ENCODE measurements at regions not wholly inside any gene's neighbourhood (a gene's known extent, or its start where the extent isn't known, plus 50 kb on each side); places are given as distances from the start of the nearest gene placed in this dataset.

DNA sequence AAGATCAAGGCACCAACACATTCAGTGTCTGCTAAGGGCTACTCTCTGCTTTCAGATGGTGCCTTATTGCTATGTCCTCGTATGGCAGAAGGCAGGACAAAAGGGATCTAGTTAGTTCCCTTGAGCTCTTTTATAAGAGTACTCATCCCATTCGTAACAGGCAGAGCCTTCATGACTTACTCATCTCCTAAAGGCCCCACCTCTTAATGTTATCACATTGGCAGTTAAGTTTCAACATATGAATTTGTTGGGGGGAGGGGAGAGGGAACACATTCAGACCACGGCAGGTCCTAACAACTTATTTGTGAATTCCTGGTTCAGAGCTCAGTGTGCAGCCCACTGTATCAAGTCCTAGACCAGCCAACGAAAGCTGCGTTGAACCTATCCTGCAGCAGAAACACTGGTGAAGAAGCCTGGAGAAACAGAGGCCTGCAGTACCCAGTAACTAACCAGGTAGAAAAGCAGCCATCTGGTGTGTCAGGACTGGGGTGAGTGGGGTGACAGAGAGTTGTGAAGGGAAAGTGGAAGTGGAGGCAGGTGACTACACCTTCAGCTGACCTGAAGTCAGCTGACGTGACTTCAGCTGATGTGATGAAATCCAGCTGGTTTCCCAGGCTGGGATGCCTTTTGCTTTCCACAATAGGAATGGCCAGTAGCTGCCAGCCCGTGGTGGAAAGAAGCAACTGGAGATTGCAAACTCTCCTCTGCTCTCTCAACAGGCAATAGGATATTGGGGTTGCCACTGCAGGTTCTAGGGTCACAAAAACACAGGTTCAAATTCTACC is 101.6 kb upstream of the PLXNC1 start:
- Histone ChIP-seq H3K27me3 (ENCODE audit: control insufficient read depth, insufficient read depth, low read length) (no peaks in the 10 kb centered on the region; the same call in 1 of the 2 replicates), H3K9me3 (ENCODE audit: control insufficient read depth, insufficient read depth, low read length) (no peaks in the 10 kb centered on the region), H3K36me3 (ENCODE audit: control insufficient read depth, insufficient read depth, low read length) (no peaks in the 10 kb centered on the region), H3K27ac (ENCODE audit: low read depth, low read length) (no peak overlapping the region), H3K4me3 (ENCODE audit: low read depth, low read length) (no peak overlapping the region), H3K9ac (ENCODE audit: low read depth, low read length) (no peak overlapping the region), H3K4me1 (ENCODE audit: control insufficient read depth, insufficient read depth, low read length) (peaks cover 5% of the 10 kb centered on the region; the same call in 1 of the 2 replicates)

DNA sequence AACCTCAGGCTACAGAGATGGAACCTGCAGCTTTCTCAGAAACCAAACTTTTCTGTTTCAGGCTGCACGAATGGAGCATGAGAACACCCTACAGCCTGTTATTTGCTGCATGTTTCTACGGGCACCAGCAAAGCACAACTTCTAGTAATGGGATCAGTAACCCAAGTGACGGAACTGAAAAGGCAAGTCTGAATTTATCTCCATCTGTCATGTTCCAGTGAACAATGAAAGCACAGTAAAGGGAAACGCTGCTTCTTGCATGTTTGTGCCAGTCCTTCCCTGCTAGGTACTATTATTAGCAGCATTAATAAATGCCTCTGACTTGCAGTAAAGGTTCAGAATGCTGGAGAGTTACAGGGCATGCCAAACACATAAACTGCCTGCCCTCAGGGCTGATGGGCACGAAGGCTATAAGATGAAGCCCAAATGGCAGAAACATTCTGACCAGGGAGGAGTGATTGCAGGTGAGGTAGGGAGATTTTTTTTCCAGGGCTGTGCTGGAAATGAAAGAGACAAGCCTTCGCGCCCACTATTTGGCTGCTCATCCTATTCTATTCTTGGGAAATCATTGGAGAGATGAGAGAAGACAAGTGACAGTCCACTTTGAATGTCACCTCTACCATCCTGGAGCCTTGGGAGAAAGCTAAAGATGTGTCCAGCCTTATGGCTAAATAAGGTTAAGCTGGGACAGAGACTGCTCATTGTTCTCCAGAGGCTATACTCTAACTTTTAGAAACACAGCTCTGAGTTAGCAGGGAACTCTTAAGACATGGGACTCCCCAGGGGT is 100.4 kb upstream of the PLXNC1 start:
- Histone ChIP-seq H3K27ac (ENCODE audit: low read depth, low read length) (no peak overlapping the region), H3K9ac (ENCODE audit: low read depth, low read length) (no peak overlapping the region), H3K36me3 (ENCODE audit: control insufficient read depth, insufficient read depth, low read length) (no peaks in the 10 kb centered on the region), H3K9me3 (ENCODE audit: control insufficient read depth, insufficient read depth, low read length) (no peaks in the 10 kb centered on the region), H3K4me3 (ENCODE audit: low read depth, low read length) (no peak overlapping the region), H3K4me1 (ENCODE audit: control insufficient read depth, insufficient read depth, low read length) (peaks cover 5% of the 10 kb centered on the region), H3K27me3 (ENCODE audit: control insufficient read depth, insufficient read depth, low read length) (no peaks in the 10 kb centered on the region; the same call in 1 of the 2 replicates)

DNA sequence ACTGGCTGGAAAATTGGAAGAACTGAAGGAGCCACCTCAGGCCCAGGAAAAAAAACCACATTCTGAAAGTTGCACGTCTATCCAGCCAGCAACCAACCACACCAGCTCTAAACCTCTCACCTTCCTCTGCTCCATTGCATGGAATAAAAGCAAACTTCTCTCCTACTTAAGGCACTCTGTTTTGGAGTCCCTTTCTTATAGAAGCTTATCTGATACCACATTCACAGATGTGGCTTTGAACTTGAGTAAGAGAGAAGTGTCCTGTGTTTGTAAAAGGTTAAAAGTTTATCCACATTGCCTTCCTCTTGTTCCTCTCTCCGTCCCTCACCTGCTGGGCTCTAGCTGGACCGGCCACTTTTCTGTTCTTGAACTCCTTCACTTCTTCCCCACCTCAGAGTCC is 99.6 kb upstream of the PLXNC1 start:
- no peak overlapping the region for H3K27ac ChIP-seq (ENCODE audit: low read depth, low read length)

DNA sequence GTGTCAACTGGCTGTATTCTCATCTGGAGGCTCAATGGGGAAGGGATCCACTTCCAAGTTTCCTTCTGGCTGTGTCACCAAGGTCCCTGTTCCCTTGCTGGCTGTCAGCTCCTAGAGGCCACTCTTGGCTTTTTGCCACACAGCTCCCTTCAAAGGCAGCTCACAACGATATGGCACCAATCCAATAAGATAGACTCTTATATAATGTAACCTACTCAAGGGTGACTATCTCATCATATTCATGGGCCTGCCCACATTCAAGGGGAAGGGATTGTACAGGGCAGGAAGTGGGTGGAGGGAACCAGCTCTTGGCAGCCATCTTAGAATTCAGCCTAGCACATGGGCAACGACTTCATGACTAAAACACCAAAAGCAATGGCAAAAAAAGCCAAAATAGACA is 98.7 kb upstream of the PLXNC1 start:
- Histone ChIP-seq H3K4me3 (ENCODE audit: low read depth, low read length) (no peak overlapping the region), H3K27ac (ENCODE audit: low read depth, low read length) (no peak overlapping the region), H3K36me3 (ENCODE audit: control insufficient read depth, insufficient read depth, low read length) (no peaks in the 10 kb centered on the region), H3K27me3 (ENCODE audit: control insufficient read depth, insufficient read depth, low read length) (no peaks in the 10 kb centered on the region; the same call in 1 of the 2 replicates), H3K4me1 (ENCODE audit: control insufficient read depth, insufficient read depth, low read length) (peaks cover 9% of the 10 kb centered on the region), H3K9ac (ENCODE audit: low read depth, low read length) (no peak overlapping the region), H3K9me3 (ENCODE audit: control insufficient read depth, insufficient read depth, low read length) (no peaks in the 10 kb centered on the region)

More for the DNA sequence above, 99.6 kb upstream of the PLXNC1 start:
- H3K4me3 ChIP-seq (ENCODE audit: low read depth, low read length), result no peak overlapping the region
- H3K27me3 ChIP-seq (ENCODE audit: control insufficient read depth, insufficient read depth, low read length), result no peaks in the 10 kb centered on the region; the same call in 1 of the 2 replicates
- no peaks in the 10 kb centered on the region for H3K9me3 ChIP-seq (ENCODE audit: control insufficient read depth, insufficient read depth, low read length)
- H3K9ac ChIP-seq (ENCODE audit: low read depth, low read length), result no peak overlapping the region
- no peaks in the 10 kb centered on the region for H3K36me3 ChIP-seq (ENCODE audit: control insufficient read depth, insufficient read depth, low read length)
- peaks cover 9% of the 10 kb centered on the region for H3K4me1 ChIP-seq (ENCODE audit: control insufficient read depth, insufficient read depth, low read length)

DNA sequence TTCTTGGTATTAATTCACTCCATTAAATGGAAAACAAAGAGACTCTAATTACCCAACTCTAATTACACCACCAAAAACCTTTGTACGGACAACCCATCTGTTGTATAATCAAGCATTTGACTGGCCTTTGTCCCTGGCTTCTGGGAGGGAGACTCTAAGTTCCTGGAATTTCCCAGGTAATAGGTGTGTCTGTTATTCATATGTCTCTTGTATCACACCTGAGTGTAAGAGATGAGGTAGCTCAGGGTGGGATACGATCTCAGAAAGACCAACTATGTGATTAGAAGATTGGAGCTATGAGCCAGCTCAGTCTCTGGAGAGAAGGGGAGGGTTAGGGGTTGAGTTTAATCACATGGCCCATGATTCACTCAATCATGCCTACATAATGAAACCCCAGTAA is 94.7 kb upstream of the PLXNC1 start:
- no peak overlapping the region for H3K27ac ChIP-seq (ENCODE audit: low read depth, low read length)
- no peaks in the 10 kb centered on the region for H3K36me3 ChIP-seq (ENCODE audit: control insufficient read depth, insufficient read depth, low read length)
- no peak overlapping the region for H3K4me3 ChIP-seq (ENCODE audit: low read depth, low read length)
- H3K9ac ChIP-seq (ENCODE audit: low read depth, low read length), result no peak overlapping the region
- H3K4me1 ChIP-seq (ENCODE audit: control insufficient read depth, insufficient read depth, low read length), result peaks cover 9% of the 10 kb centered on the region
- H3K27me3 ChIP-seq (ENCODE audit: control insufficient read depth, insufficient read depth, low read length), result no peaks in the 10 kb centered on the region
- no peaks in the 10 kb centered on the region for H3K9me3 ChIP-seq (ENCODE audit: control insufficient read depth, insufficient read depth, low read length)

DNA sequence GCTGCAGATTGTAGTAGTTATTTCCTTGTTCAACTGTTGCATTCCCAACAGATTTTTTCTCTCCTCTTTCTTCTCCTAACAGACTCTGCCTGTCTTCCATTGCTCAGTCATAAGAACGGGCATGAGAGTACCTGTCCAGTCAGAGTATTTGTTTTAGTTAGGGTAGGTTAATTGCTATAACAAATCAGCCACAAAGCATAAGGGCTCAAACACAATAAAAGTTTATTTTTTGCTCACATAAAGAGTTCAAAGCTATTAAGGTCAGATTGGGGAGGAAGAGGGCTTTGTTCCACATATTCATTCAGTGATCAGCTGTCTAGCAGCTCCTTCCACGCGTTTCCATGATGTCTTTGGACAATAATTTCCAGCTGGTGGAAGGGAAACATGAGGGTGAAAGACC is 92.8 kb upstream of the PLXNC1 start:
- H3K9ac ChIP-seq (ENCODE audit: low read depth, low read length), result no peak overlapping the region
- H3K36me3 ChIP-seq (ENCODE audit: control insufficient read depth, insufficient read depth, low read length), result no peaks in the 10 kb centered on the region
- no peak overlapping the region for H3K4me3 ChIP-seq (ENCODE audit: low read depth, low read length)
- no peaks in the 10 kb centered on the region for H3K27me3 ChIP-seq (ENCODE audit: control insufficient read depth, insufficient read depth, low read length)
- H3K27ac ChIP-seq (ENCODE audit: low read depth, low read length), result no peak overlapping the region
- H3K9me3 ChIP-seq (ENCODE audit: control insufficient read depth, insufficient read depth, low read length), result no peaks in the 10 kb centered on the region
- peaks cover 9% of the 10 kb centered on the region for H3K4me1 ChIP-seq (ENCODE audit: control insufficient read depth, insufficient read depth, low read length)

DNA sequence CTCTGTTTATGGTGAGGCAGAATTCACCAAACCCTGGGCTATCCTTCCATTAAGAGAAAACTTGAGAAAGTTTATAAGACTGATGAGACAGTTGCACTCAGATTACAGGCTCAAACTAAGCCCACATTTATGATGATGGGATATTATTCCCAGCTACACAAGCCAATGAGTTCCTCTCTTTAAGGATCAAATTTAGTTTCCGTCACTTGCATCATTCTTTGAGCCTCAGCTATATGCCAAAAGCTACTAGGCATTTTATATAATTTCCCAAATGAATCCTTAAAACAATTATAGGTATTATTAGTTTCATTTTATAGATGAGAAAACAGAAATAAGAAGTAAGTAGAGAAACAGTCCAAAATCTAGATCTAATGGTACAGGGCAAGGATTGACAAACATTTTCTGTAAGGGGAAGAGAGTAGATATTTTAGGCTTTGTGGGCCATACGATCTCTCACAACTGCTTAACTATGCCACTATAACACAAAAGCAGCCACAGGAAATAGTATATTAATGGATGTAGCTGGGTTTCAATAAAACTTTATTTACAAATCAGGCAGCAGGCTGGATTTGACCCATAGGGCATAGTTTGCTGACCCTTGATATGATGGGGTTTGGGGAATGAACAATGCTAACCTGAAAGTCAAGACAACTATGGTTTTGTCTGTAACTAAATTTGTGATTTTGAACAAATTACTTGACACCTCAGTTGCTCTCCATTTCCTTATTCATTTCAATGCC is 91.8 kb upstream of the PLXNC1 start:
- Histone ChIP-seq H3K27me3 (ENCODE audit: control insufficient read depth, insufficient read depth, low read length) (no peaks in the 10 kb centered on the region), H3K27ac (ENCODE audit: low read depth, low read length) (no peak overlapping the region), H3K9ac (ENCODE audit: low read depth, low read length) (no peak overlapping the region), H3K9me3 (ENCODE audit: control insufficient read depth, insufficient read depth, low read length) (no peaks in the 10 kb centered on the region), H3K4me1 (ENCODE audit: control insufficient read depth, insufficient read depth, low read length) (peaks cover 9% of the 10 kb centered on the region), H3K4me3 (ENCODE audit: low read depth, low read length) (no peak overlapping the region), H3K36me3 (ENCODE audit: control insufficient read depth, insufficient read depth, low read length) (no peaks in the 10 kb centered on the region)

DNA sequence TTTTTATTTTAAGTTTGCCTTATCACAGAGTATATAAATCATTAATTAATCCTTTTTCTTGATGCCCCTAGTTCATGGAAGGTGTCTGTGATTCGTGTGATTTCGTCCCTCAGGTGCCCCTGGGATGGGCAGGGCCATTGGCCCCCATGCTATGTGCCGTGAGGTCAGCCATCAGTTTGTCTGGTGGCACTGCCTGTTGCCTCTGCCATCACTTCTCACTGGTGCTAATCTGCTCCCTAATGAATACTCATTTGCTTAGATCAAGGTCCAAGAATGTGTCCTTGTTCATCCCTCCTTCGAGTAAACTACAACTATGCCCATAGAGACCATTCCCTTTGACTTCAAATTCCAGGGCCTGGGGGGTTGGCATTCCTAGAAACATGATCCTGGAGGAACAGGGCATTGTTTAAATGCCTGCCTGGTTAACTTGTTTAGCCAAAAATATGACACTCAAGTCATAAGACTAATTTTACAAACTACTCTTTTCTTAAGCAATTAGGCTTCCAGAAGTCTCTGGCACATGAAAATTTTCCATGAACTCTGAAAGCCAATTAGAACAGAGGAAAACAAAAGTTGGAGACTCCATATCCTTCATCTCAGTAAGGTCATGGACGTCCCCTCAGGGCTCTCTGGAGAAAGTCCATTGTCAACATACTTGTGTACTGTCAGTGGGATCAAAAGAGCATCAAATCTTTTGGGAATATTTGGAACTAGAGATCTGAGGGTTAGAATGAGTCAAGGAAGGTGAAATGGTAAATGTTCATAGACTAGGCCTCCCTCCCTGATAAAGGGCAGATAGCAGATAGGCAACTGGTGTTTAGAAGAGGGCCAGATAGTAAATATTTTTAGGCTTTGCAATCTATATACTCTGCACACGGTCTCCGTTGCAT is 90.9 kb upstream of the PLXNC1 start:
- Histone ChIP-seq H3K27me3 (ENCODE audit: control insufficient read depth, insufficient read depth, low read length) (no peaks in the 10 kb centered on the region), H3K27ac (ENCODE audit: low read depth, low read length) (no peak overlapping the region), H3K4me3 (ENCODE audit: low read depth, low read length) (no peak overlapping the region), H3K9me3 (ENCODE audit: control insufficient read depth, insufficient read depth, low read length) (no peaks in the 10 kb centered on the region), H3K9ac (ENCODE audit: low read depth, low read length) (no peak overlapping the region), H3K36me3 (ENCODE audit: control insufficient read depth, insufficient read depth, low read length) (no peaks in the 10 kb centered on the region), H3K4me1 (ENCODE audit: control insufficient read depth, insufficient read depth, low read length) (peaks cover 8% of the 10 kb centered on the region)

DNA sequence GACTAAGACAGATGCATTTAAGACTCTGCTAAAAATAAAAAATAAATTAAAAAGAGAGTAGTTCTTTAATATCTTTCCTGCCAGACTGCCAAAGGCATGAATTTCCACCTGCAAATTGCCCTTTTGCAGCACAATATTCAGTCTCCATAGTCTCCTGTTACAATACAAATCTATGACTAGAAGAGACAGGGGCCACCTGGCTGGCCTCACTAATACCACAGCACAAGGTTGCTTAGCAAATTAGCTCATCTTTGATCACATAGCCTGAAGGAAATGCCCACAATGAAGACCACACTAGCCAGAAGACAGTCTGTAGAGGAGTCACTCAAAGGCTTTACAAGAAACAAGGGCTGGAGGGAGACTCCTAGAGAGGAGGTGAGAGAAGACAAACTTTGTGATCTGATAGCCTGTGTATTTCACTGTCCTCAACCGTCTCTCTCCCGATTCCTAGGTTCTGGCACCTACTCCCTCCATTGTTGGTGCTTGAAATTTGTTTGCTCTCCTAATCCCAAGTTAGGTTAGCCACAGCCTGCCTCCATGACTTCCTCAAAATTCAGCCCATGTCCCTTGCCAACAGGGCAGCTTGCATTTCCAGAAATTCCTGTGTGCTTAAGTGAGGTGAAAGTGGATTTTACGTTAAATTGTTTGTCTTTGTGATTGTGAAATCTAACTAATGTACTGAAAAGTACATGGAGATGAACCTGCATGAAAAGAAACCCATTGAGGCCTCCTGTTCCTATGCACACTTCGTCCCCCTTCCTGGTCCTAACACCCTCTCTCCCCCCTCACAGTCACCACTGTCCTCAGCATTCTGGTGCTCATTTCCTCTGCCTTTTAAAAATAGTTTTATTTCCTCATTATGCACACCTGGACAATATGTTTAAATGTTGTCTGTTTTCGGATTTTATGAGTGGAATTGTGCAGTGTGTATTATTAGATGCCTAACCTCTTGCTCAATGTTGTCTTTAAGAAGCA is 88.7 kb upstream of the PLXNC1 start:
- Histone ChIP-seq H3K4me3 (ENCODE audit: low read depth, low read length) (no peak overlapping the region), H3K4me1 (ENCODE audit: control insufficient read depth, insufficient read depth, low read length) (no peaks in the 10 kb centered on the region), H3K9me3 (ENCODE audit: control insufficient read depth, insufficient read depth, low read length) (no peaks in the 10 kb centered on the region), H3K36me3 (ENCODE audit: control insufficient read depth, insufficient read depth, low read length) (no peaks in the 10 kb centered on the region), H3K9ac (ENCODE audit: low read depth, low read length) (no peak overlapping the region), H3K27ac (ENCODE audit: low read depth, low read length) (no peak overlapping the region), H3K27me3 (ENCODE audit: control insufficient read depth, insufficient read depth, low read length) (no peaks in the 10 kb centered on the region)
